Chondrocyte (in vitro differentiated cells): ENCODE measurements at regions not wholly inside any gene's neighbourhood (a gene's known extent, or its start where the extent isn't known, plus 50 kb on each side); places are given as distances from the start of the nearest gene placed in this dataset.

Source experiments
- DNase-seq: peaks from one replicate; pipeline ENCODE4 v3.0.0; 2021; ENCODE audit warnings: mixed read lengths, low spot score
- H3K27ac Mint-ChIP-seq: one replicate; pipeline ENCODE4 v1.8.0; 2021; ENCODE audit warnings: mild to moderate bottlenecking, moderate library complexity, mixed read lengths; ENCODE audit not compliant: unreplicated experiment
- H3K27me3 Mint-ChIP-seq: 2 replicates; pipeline ENCODE4 v1.8.0; 2021; ENCODE audit warnings: low read depth, mixed read lengths
- H3K36me3 Mint-ChIP-seq: 2 replicates; pipeline ENCODE4 v1.8.0; 2021; ENCODE audit warnings: low read depth, mixed read lengths
- H3K4me1 Mint-ChIP-seq: 2 replicates; pipeline ENCODE4 v1.8.0; 2021; ENCODE audit warnings: low read depth, mild to moderate bottlenecking, mixed read lengths
- H3K4me3 Mint-ChIP-seq: one replicate; pipeline ENCODE4 v1.8.0; 2021; ENCODE audit warnings: mild to moderate bottlenecking, moderate library complexity, mixed read lengths; ENCODE audit not compliant: unreplicated experiment
- H3K9me3 Mint-ChIP-seq: 2 replicates; pipeline ENCODE4 v1.8.0; 2021; ENCODE audit warnings: low read depth, mixed read lengths
- TF ChIP-seq, protein P1 (sequence below): fragments of 200-600 bp; sonication (generic); IDR thresholded peaks from 2 replicates; pipeline ENCODE4 v1.5.0; 2021; ENCODE audit warnings: antibody characterized with exemption, mild to moderate bottlenecking, moderate library complexity

DNA sequence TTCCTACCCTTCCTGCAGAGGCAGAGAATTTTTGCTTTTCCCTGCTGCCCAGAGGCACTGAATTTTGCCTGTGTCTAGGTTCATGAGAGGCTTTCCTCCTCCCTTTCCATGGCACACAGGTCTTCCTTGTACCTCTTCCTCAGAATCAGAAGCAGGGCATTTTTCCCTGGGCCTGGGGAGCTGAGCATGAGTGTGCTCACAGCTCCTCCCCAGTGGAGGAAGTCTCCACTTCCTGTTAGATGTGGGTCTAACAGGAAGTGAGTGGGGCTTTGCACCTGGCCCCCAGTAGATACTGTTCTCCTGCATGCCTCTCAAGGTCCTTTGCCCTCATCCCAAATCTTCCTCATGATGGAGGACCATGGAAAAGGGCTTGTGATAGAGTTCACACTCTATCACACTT lies 297.2 kb upstream of the FIGN start:
- no peaks in the 10 kb centered on the region for H3K27me3 Mint-ChIP-seq
- H3K4me1 Mint-ChIP-seq, result peaks cover 32% of the 10 kb centered on the region
- no peak for DNase-seq
- H3K4me3 Mint-ChIP-seq, result no peak overlapping the region
- H3K27ac Mint-ChIP-seq, result no peak overlapping the region
- H3K36me3 Mint-ChIP-seq, result no peaks in the 10 kb centered on the region
- TF ChIP-seq, protein P1, sequence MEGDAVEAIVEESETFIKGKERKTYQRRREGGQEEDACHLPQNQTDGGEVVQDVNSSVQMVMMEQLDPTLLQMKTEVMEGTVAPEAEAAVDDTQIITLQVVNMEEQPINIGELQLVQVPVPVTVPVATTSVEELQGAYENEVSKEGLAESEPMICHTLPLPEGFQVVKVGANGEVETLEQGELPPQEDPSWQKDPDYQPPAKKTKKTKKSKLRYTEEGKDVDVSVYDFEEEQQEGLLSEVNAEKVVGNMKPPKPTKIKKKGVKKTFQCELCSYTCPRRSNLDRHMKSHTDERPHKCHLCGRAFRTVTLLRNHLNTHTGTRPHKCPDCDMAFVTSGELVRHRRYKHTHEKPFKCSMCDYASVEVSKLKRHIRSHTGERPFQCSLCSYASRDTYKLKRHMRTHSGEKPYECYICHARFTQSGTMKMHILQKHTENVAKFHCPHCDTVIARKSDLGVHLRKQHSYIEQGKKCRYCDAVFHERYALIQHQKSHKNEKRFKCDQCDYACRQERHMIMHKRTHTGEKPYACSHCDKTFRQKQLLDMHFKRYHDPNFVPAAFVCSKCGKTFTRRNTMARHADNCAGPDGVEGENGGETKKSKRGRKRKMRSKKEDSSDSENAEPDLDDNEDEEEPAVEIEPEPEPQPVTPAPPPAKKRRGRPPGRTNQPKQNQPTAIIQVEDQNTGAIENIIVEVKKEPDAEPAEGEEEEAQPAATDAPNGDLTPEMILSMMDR, result no peak
- H3K9me3 Mint-ChIP-seq, result no peaks in the 10 kb centered on the region

DNA sequence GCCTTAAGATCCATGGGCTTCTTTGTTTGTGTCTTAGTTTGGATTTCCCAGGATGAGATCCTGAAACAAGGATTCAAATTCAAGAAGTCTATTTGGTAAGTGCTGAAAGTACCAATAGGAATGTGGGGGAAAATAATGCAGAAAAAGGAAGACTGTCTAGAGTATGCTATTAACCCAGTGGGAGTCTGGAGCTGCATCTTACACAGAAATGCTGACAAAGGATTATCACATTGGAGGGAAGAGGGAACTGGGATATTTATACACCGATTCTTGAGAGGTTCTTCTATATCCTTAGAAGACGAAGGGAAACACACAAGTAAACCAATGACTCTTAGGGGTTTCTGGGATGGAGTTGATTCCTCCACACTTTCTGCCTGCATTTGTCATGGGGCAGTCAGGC lies 294.8 kb upstream of the FIGN start:
- Mint-ChIP-seq H3K4me1 (peaks cover 22% of the 10 kb centered on the region), H3K36me3 (no peaks in the 10 kb centered on the region), H3K4me3 (no peak overlapping the region), H3K27ac (no peak overlapping the region), H3K9me3 (peaks cover 3% of the 10 kb centered on the region), H3K27me3 (no peaks in the 10 kb centered on the region)
- TF ChIP-seq, protein P1, result no peak
- no peak for DNase-seq

DNA sequence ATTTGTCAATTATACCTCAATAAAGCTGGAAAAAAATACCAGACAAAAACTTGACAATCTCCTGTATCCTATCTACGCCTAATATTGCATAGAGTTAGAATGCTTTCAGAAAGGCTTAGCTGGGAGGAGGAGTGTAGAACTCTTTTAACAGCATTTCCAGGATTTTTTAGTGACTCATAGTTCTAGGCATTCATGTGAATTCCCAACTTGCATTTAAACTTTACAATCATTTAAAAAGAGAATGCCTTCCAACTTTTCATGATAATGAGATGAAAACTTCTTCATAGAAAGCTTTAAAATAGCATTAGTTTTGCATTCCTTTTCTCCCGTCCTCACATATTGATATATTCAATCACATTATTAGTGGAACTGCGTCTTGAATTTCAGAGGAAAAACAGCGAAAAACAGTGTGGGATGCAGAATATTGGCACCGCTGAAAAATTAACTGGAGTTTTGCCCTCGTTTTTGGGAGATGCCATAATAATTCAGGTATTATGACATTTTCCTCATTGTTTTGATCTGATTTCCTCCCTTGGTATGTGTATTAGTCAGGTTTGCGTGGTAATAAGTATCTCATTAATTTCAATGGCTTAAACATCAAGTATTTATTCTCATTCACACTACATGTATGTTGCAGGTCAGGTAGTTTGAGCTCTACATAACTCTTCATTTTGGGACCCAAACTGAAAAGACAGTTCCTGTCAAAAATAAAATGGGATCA lies 293.2 kb upstream of the FIGN start:
- Mint-ChIP-seq H3K36me3 (no peaks in the 10 kb centered on the region), H3K4me3 (peak overlapping the region; percentile 24), H3K4me1 (peaks cover 27% of the 10 kb centered on the region), H3K9me3 (peaks cover 3% of the 10 kb centered on the region), H3K27me3 (no peaks in the 10 kb centered on the region), H3K27ac (peak overlapping the region; percentile 76)
- TF ChIP-seq, protein P1, result no peak
- no peak for DNase-seq

DNA sequence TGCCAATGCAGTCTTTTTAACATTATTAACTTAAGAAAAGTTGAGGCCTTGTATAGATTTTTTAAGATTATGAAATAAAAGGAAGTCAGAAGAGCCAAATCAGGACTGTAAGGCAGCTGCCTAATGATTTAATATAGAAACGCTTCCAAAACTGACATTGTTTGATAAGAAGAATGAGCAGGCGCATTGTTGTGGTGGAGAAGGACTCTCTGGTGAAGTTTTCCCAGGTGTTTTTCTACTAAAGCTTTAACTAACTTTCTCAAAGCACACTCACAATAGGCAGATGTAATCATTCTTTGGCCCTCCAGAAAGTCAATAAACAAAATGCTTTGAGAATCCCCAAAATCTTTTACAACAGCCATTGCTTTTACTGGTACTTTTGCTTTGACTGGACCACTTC lies 288.6 kb upstream of the FIGN start:
- peaks cover 3% of the 10 kb centered on the region for H3K9me3 Mint-ChIP-seq
- peaks cover 34% of the 10 kb centered on the region for H3K4me1 Mint-ChIP-seq
- no peak overlapping the region for H3K4me3 Mint-ChIP-seq
- H3K36me3 Mint-ChIP-seq, result no peaks in the 10 kb centered on the region
- H3K27me3 Mint-ChIP-seq, result no peaks in the 10 kb centered on the region
- TF ChIP-seq, protein P1, result no peak
- DNase-seq, result no peak
- H3K27ac Mint-ChIP-seq, result no peak overlapping the region

DNA sequence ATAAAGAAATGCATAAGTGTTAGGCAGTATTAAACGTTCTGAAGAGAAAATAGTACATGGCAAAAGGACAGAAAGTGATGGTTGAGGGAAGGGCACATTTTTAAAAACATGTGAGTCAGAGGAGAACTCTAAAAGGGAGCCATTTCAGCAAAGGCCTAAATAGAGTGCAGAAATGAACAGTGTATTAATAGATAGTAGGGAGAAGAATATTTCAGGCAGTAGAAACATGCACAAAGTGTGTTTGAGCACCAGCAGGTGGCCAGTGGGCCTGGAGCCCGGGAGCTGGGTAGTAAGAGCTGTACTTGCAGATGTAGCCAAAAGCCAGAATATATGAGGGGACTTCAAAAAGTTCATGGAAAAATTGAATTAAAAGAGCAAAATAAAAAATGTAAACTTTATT lies 288.1 kb upstream of the FIGN start:
- Mint-ChIP-seq H3K27ac (peak overlapping the region; percentile 7), H3K27me3 (no peaks in the 10 kb centered on the region), H3K36me3 (no peaks in the 10 kb centered on the region), H3K4me1 (peaks cover 29% of the 10 kb centered on the region), H3K4me3 (no peak overlapping the region), H3K9me3 (peaks cover 3% of the 10 kb centered on the region)
- DNase-seq, result no peak
- TF ChIP-seq, protein P1, result peak; percentile 66
